H9 (cell line): ENCODE measurements at regions not wholly inside any gene's neighbourhood (a gene's known extent, or its start where the extent isn't known, plus 50 kb on each side); places are given as distances from the start of the nearest gene placed in this dataset.
A peak's percentile ranks its signal among the peaks of the same experiment; 100 is the strongest.

Source experiments
- DNase-seq: peaks from one replicate; pipeline ENCODE4 v3.0.0-alpha.2; 2017
- H2AFZ ChIP-seq: one replicate; pipeline ENCODE4 v1.6.1; 2013; ENCODE audit warnings: mild to moderate bottlenecking, low read length, control low read depth, moderate library complexity
- H2AK5ac ChIP-seq: 2 replicates; pipeline ENCODE4 v1.6.1; 2013; ENCODE audit warnings: low read length, control low read depth, mixed read lengths; ENCODE audit not compliant: insufficient read length
- H2BK120ac ChIP-seq: one replicate; pipeline ENCODE4 v1.6.1; 2013; ENCODE audit warnings: low read depth, mild to moderate bottlenecking, low read length, control low read depth, inconsistent platforms; ENCODE audit not compliant: poor library complexity, severe bottlenecking
- H2BK12ac ChIP-seq: 2 replicates; pipeline ENCODE4 v1.6.1; 2013; ENCODE audit warnings: low read length, control low read depth, mixed read lengths, low read depth; ENCODE audit not compliant: insufficient read length
- H2BK15ac ChIP-seq: 2 replicates; pipeline ENCODE4 v1.6.1; 2013; ENCODE audit warnings: low read depth, low read length, control low read depth
- H2BK20ac ChIP-seq: one replicate; pipeline ENCODE4 v1.6.1; 2013; ENCODE audit warnings: low read depth, mild to moderate bottlenecking, low read length, control low read depth, inconsistent platforms; ENCODE audit not compliant: poor library complexity, severe bottlenecking
- H2BK5ac ChIP-seq: 2 replicates; pipeline ENCODE4 v1.6.1; 2013; ENCODE audit warnings: low read length, control low read depth, mixed read lengths; ENCODE audit not compliant: insufficient read length
- H3K14ac ChIP-seq: 2 replicates; pipeline ENCODE4 v1.6.1; 2013; ENCODE audit warnings: low read length, control low read depth; ENCODE audit not compliant: insufficient read depth
- H3K18ac ChIP-seq: 2 replicates; pipeline ENCODE4 v1.6.1; 2013; ENCODE audit warnings: low read depth, mild to moderate bottlenecking, mixed read lengths, low read length, control low read depth; ENCODE audit not compliant: insufficient read length
- H3K23ac ChIP-seq: 2 replicates; pipeline ENCODE4 v1.6.1; 2013; ENCODE audit warnings: low read length, control low read depth, mixed read lengths, low read depth; ENCODE audit not compliant: insufficient read length
- H3K23me2 ChIP-seq: 2 replicates; pipeline ENCODE4 v1.6.1; 2013; ENCODE audit warnings: low read depth, mild to moderate bottlenecking, mixed read lengths, low read length, control low read depth; ENCODE audit not compliant: insufficient read length, poor library complexity, severe bottlenecking
- H3K27ac ChIP-seq: 2 replicates; pipeline ENCODE4 v1.5.1; 2013; ENCODE audit warnings: low read length, control low read depth, mixed read lengths, low read depth; ENCODE audit not compliant: insufficient read length
- H3K27me3 ChIP-seq: 2 replicates; pipeline ENCODE4 v1.6.1; 2013; ENCODE audit warnings: low read length, control low read depth, inconsistent platforms; ENCODE audit not compliant: insufficient read depth
- H3K4ac ChIP-seq: 2 replicates; pipeline ENCODE4 v1.6.1; 2013; ENCODE audit warnings: low read depth, mild to moderate bottlenecking, control low read depth, inconsistent platforms, low read length, moderate library complexity
- H3K4me1 ChIP-seq: 2 replicates; pipeline ENCODE4 v1.6.1; 2013; ENCODE audit warnings: low read length, control low read depth, inconsistent platforms; ENCODE audit not compliant: insufficient read depth
- H3K4me2 ChIP-seq: 2 replicates; pipeline ENCODE4 v1.6.1; 2013; ENCODE audit warnings: low read length, control low read depth, mixed read lengths; ENCODE audit not compliant: insufficient read length, insufficient read depth
- H3K56ac ChIP-seq: 2 replicates; pipeline ENCODE4 v1.6.1; 2013; ENCODE audit warnings: low read depth, mild to moderate bottlenecking, mixed read lengths, low read length, control low read depth; ENCODE audit not compliant: insufficient read length
- H3K79me1 ChIP-seq: 2 replicates; pipeline ENCODE4 v1.6.1; 2013; ENCODE audit warnings: low read depth, mild to moderate bottlenecking, moderate library complexity, low read length, control low read depth, inconsistent platforms; ENCODE audit not compliant: insufficient read depth, poor library complexity, severe bottlenecking
- H3K79me2 ChIP-seq: 2 replicates; pipeline ENCODE4 v1.6.1; 2013; ENCODE audit warnings: low read length, control low read depth, inconsistent platforms; ENCODE audit not compliant: insufficient read depth
- H3K9ac ChIP-seq: 2 replicates; pipeline ENCODE4 v1.6.1; 2013; ENCODE audit warnings: low read length, control low read depth, mixed read lengths; ENCODE audit not compliant: insufficient read length; ENCODE audit errors: extremely low read depth
- H3K9me3 ChIP-seq: one replicate; pipeline ENCODE4 v1.6.1; 2013; ENCODE audit warnings: low read depth, low read length, inconsistent platforms; ENCODE audit not compliant: control insufficient read depth
- H3T11ph ChIP-seq: one replicate; pipeline ENCODE4 v1.6.1; 2013; ENCODE audit warnings: mild to moderate bottlenecking, low read length, control low read depth, inconsistent platforms
- H4K20me1 ChIP-seq: one replicate; pipeline ENCODE4 v1.6.1; 2013; ENCODE audit not compliant: control insufficient read depth, insufficient read length, insufficient read depth
- H4K5ac ChIP-seq: 2 replicates; pipeline ENCODE4 v1.6.1; 2013; ENCODE audit warnings: low read depth, mild to moderate bottlenecking, mixed read lengths, low read length, control low read depth; ENCODE audit not compliant: insufficient read length
- H4K8ac ChIP-seq: replicated peaks from 2 replicates; pipeline ENCODE4 v1.6.1; 2013; ENCODE audit warnings: low read length, control low read depth, mixed read lengths, low read depth; ENCODE audit not compliant: insufficient read length
- H4K91ac ChIP-seq: 2 replicates; pipeline ENCODE4 v1.6.1; 2013; ENCODE audit warnings: low read depth, mild to moderate bottlenecking, moderate library complexity, mixed read lengths, low read length, control low read depth; ENCODE audit not compliant: insufficient read length
- H3K27ac Mint-ChIP-seq, 3 experiments: 2 replicates in 2 of 3; 3 replicates in 1 of 3; pipeline ENCODE4 v1.8.0; 2020 to 2021; ENCODE audit warnings: mixed read lengths in 3 of 3, mild to moderate bottlenecking in 1 of 3, moderate library complexity in 1 of 3
- H3K27me3 Mint-ChIP-seq: 2 replicates; pipeline ENCODE4 v1.8.0; 2021; ENCODE audit warnings: low read depth, mild to moderate bottlenecking, moderate library complexity, mixed read lengths
- H3K36me3 Mint-ChIP-seq, 3 experiments: 2 replicates in 2 of 3; 3 replicates in 1 of 3; pipeline ENCODE4 v1.8.0; 2020 to 2021; ENCODE audit warnings: low read depth in 3 of 3, mixed read lengths in 3 of 3; ENCODE audit not compliant: insufficient read depth in 1 of 3
- H3K4me1 Mint-ChIP-seq, 2 experiments: 2 replicates each; pipeline ENCODE4 v1.8.0; 2020; ENCODE audit warnings: mixed read lengths in 2 of 2
- H3K4me3 Mint-ChIP-seq, 2 experiments: 2 replicates in 1 of 2; 3 replicates in 1 of 2; pipeline ENCODE4 v1.8.0; 2020 to 2021; ENCODE audit warnings: mild to moderate bottlenecking in 2 of 2, mixed read lengths in 2 of 2, moderate library complexity in 1 of 2
- H3K9me3 Mint-ChIP-seq, 2 experiments: 2 replicates in 1 of 2; 3 replicates in 1 of 2; pipeline ENCODE4 v1.8.0; 2020; ENCODE audit warnings: mild to moderate bottlenecking in 2 of 2, mixed read lengths in 2 of 2, moderate library complexity in 1 of 2
- WGBS: extraction: QIAGEN DNeasy Blood & Tissue Kit; methylation state at CpG from one replicate; pipeline ENCODE4 v1.1.7; 2013; ENCODE audit warnings: missing lambda C conversion rate, low lambda C conversion rate, mixed read lengths; ENCODE audit not compliant: insufficient read length; ENCODE audit errors: extremely low coverage; 5-methylcytosine and 5-hydroxymethylcytosine counted together
- TF ChIP-seq, protein P1 (sequence below): fragments of 200-600 bp; sonication (generic); conservative IDR thresholded peaks from 3 replicates; pipeline ENCODE4 v1.8.0; 2021; ENCODE audit warnings: antibody characterized with exemption, mild to moderate bottlenecking

DNA sequence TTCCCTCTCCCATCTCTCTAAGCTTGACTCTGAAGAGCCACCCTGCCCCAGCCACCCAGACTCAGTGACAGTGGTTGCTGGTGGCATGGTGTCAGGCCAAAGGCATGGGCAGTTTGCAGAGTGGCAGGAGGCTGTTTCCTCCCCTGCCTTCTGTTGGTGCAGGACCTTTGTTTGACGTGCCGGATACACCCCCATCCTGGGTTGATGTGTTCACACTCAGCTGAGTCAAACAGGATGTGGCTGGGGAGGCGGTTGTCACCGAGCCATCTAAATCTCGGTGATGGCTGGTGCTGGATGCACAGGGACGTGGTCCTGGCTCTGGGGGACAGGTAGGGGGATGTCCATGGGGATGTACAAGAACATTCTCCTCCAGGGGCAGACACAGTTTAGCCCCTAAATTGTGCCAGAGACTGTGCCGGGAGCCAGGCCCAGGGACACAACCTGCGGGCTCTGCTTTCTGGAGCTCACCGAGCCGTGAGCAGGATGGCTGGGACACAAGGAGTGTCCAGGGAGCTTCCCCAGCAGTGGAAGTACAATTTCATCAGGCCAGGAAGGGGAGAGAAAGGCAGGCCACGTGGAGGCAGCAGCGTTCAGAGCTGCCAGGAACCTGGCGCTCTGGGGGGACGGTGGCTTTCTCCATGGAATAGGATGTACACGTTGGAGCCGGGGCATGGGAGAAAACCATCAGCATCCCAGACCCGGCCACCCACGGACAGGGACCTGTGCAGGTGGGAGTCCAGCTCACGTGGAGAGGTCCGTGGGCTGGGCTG, 264.2 kb downstream of the SEC14L1 start:
- Histone ChIP-seq H3K4me2 (no peak overlapping the region), H3K9me3 (no peaks in the 10 kb centered on the region), H3K27ac (no peak overlapping the region), H4K8ac (no peak overlapping the region), H3K4me1 (peaks cover 7% of the 10 kb centered on the region; the same call in 1 of the 2 replicates), H3K9ac (no peak overlapping the region), H2BK20ac (no peak overlapping the region), H3T11ph (no peak overlapping the region), H3K27me3 (no peaks in the 10 kb centered on the region), H3K79me2 (peaks cover 2% of the 10 kb centered on the region; the same call in 1 of the 2 replicates), H2BK5ac (no peak overlapping the region), H3K23ac (no peak overlapping the region), H4K20me1 (no peaks in the 10 kb centered on the region), H3K23me2 (no peaks in the 10 kb centered on the region), H2AFZ (no peak overlapping the region), H3K56ac (no peak overlapping the region), H2BK120ac (no peak overlapping the region), H2BK15ac (no peak overlapping the region), H2AK5ac (no peak overlapping the region), H3K14ac (no peak overlapping the region), H4K5ac (no peak overlapping the region), H4K91ac (no peak overlapping the region), H3K18ac (no peak overlapping the region), H3K79me1 (no peaks in the 10 kb centered on the region), H2BK12ac (no peak overlapping the region), H3K4ac (no peak overlapping the region)
- peaks cover 9 to 23% (median 20%) of the 10 kb centered on the region in 3 experiments; a peak in 6 of 7 replicates for H3K36me3 Mint-ChIP-seq
- no peak for DNase-seq
- no peaks in the 10 kb centered on the region for H3K9me3 Mint-ChIP-seq
- no peak overlapping the region for H3K4me3 Mint-ChIP-seq
- no peaks in the 10 kb centered on the region for H3K27me3 Mint-ChIP-seq
- whole genome bisulfite sequencing: no CpG with 5 or more reads among the region's 20 CpGs
- peaks cover 21 to 35% of the 10 kb centered on the region in 2 experiments for H3K4me1 Mint-ChIP-seq
- TF ChIP-seq, protein P1, sequence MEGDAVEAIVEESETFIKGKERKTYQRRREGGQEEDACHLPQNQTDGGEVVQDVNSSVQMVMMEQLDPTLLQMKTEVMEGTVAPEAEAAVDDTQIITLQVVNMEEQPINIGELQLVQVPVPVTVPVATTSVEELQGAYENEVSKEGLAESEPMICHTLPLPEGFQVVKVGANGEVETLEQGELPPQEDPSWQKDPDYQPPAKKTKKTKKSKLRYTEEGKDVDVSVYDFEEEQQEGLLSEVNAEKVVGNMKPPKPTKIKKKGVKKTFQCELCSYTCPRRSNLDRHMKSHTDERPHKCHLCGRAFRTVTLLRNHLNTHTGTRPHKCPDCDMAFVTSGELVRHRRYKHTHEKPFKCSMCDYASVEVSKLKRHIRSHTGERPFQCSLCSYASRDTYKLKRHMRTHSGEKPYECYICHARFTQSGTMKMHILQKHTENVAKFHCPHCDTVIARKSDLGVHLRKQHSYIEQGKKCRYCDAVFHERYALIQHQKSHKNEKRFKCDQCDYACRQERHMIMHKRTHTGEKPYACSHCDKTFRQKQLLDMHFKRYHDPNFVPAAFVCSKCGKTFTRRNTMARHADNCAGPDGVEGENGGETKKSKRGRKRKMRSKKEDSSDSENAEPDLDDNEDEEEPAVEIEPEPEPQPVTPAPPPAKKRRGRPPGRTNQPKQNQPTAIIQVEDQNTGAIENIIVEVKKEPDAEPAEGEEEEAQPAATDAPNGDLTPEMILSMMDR: no peak
- H3K27ac Mint-ChIP-seq: peak overlapping the region in 2 of 3 experiments; percentile 75 to 81; a peak in 3 of 7 replicates
